Tibial artery (tissue), 4 donors: ENCODE measurements at regions not wholly inside any gene's neighbourhood (a gene's known extent, or its start where the extent isn't known, plus 50 kb on each side); places are given as distances from the start of the nearest gene placed in this dataset.

Source experiments
- DNase-seq, 2 donors: peaks; one replicate each; pipeline ENCODE4 v3.0.0-alpha.2; 2019
- H3K27ac ChIP-seq, 2 donors: fragments of 200-600 bp; sonication (generic) in 1 of 2; 1 replicate in 1 of 2; 2 replicates in 1 of 2; pipeline ENCODE4 v1.5.1; 2018 to 2019; ENCODE audit warnings: mild to moderate bottlenecking in 1 of 2
- H3K27me3 ChIP-seq, 2 donors: fragments of 200-600 bp; sonication (generic) in 1 of 2; one replicate each; pipeline versions ENCODE4 v1.5.1 to v1.6.0; 2016 to 2019
- H3K36me3 ChIP-seq, 3 donors: fragments of 200-600 bp; sonication (generic) in 2 of 3; one replicate each; pipeline ENCODE4 v1.5.1; 2016 to 2019; ENCODE audit warnings: mild to moderate bottlenecking in 2 of 3
- H3K4me1 ChIP-seq, 4 donors: fragments of 200-600 bp; sonication (generic) in 2 of 4; 1 replicate in 3 of 4; 2 replicates in 1 of 4; pipeline ENCODE4 v1.5.1; 2016 to 2019
- H3K4me3 ChIP-seq, 2 donors: fragments of 200-600 bp; sonication (generic) in 1 of 2; 1 replicate in 1 of 2; 2 replicates in 1 of 2; pipeline ENCODE4 v1.5.1; 2018 to 2019; ENCODE audit warnings: mild to moderate bottlenecking in 2 of 2
- H3K9me3 ChIP-seq, 3 donors: fragments of 200-600 bp; sonication (generic) in 1 of 3; one replicate each; pipeline ENCODE4 v1.5.1; 2016 to 2019
- intact Hi-C: fragments of 100-400 bp; cut with DNase I; formaldehyde crosslinking; loops from one replicate; pipeline ENCODE4 v1.15.0; 2023; ENCODE audit warnings: low total_unique reads
- TF ChIP-seq, protein P1 (sequence below), 2 experiments: fragments of 200-600 bp in 1 of 2; fragments of 450-650 bp in 1 of 2; IDR thresholded peaks; one replicate each; pipeline ENCODE4 v1.5.1; 2017 to 2019; ENCODE audit warnings: antibody characterized with exemption in 2 of 2, mild to moderate bottlenecking in 1 of 2, moderate library complexity in 1 of 2

DNA sequence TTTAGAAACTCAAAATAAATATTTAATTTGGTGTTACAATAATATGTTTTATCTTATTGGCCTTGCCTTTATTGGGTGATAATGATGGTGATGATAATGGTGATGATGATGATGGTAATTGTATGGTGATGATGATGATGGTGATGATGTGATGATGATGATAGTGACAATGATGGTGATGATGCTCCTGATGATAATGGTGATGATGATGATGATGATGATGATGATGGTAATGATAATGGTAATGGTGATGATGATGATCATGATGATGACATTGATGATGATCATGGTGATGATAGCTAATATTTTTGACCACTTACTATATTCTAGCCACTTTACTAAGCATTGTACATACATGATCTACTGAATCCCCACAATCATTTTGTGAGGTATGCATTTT, 1548.6 kb upstream of the TMEM132C start:
- DNase-seq, result no peak
- no peaks in the 10 kb centered on the region for H3K4me1 ChIP-seq
- no peak overlapping the region for H3K4me3 ChIP-seq
- TF ChIP-seq, protein P1, sequence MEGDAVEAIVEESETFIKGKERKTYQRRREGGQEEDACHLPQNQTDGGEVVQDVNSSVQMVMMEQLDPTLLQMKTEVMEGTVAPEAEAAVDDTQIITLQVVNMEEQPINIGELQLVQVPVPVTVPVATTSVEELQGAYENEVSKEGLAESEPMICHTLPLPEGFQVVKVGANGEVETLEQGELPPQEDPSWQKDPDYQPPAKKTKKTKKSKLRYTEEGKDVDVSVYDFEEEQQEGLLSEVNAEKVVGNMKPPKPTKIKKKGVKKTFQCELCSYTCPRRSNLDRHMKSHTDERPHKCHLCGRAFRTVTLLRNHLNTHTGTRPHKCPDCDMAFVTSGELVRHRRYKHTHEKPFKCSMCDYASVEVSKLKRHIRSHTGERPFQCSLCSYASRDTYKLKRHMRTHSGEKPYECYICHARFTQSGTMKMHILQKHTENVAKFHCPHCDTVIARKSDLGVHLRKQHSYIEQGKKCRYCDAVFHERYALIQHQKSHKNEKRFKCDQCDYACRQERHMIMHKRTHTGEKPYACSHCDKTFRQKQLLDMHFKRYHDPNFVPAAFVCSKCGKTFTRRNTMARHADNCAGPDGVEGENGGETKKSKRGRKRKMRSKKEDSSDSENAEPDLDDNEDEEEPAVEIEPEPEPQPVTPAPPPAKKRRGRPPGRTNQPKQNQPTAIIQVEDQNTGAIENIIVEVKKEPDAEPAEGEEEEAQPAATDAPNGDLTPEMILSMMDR (IDR thresholded peaks at IDR 0.05), result no peak
- H3K36me3 ChIP-seq, result no peaks in the 10 kb centered on the region
- no peak overlapping the region for H3K27ac ChIP-seq
- H3K27me3 ChIP-seq, result no peaks in the 10 kb centered on the region
- intact Hi-C loops, result no loop called here
- no peaks in the 10 kb centered on the region for H3K9me3 ChIP-seq

DNA sequence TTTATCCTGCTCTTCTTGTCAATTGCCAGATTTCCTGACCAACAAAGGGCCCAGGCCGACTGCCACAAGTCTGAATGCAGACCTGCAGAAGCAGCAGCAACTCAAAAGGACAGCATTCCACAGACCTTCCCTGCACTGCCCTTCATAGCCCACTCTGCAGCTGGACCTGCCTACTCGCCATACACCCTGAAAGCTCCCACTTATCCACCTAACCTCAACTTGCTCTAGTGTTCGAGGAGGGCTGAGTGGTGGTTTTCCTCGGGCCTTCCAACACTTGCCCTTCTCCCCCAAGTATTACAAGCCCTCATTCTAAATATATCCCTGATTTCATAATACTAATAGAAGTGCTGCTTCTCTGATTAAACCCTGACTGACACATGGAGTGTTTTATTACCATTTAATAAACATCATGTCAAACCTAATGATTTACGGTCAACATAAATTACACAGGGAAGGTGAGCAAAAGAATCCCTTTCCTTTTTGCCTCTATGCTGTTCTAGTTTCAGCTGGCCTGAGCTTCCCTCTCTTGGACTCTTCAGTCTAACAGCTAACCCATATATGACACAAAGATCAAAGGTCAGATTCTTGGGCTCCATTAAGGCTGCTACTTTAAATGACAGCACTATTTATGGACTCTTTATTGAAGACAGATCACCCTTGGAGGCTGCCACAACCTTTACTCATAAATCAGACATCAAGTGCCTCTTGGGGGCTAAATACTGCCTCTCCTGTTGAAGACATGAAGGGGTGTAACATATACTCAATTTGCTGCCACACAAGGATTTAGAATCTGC, 1546.9 kb upstream of the TMEM132C start:
- Histone ChIP-seq H3K27me3 (peaks cover 0 to 3% of the 10 kb centered on the region in 2 donors), H3K4me1 (no peaks in the 10 kb centered on the region), H3K36me3 (no peaks in the 10 kb centered on the region), H3K27ac (no peak overlapping the region), H3K4me3 (no peak overlapping the region), H3K9me3 (no peaks in the 10 kb centered on the region)
- TF ChIP-seq, protein P1 (IDR thresholded peaks at IDR 0.05), result no peak
- intact Hi-C loops, result no loop called here
- DNase-seq, result no peak

DNA sequence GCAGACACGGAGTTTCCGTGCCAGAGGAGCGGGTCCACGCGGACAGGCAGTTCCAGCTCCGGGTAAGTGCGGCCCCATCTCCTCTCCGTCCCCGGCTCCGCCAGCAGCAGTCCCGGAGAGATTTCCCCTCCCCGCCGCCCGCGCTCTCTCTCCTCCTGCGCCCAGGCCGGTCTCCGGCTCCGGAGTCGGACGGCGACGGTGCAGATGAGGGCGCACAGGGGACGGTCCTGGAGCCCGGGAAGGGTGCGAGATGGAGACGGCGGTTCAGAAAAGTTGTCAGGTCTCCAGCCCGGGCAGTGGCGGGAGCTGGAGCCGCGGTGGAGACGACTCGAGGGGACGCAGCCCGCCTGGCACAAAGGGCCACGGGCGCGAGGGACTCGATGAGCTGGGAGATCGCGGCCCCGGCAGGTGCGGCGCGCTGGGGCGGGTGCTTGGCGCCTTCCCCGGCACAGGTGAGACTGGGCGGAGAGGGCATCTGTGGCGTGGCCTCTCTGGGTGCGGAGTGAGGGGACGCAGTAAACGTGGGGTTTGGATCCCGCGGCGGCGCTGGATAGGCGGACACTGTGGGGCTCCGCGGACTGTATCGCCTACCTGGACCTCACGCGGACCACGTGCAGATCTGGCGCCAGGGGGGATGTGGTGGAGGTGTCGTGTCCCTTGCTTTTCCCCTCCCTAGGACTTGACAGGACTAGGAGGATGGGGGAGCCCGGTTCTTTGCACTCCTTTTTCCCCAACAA, 1540.3 kb upstream of the TMEM132C start:
- no peak for DNase-seq
- H3K4me3 ChIP-seq, result no peak overlapping the region
- TF ChIP-seq, protein P1 (IDR thresholded peaks at IDR 0.05), result no peak
- H3K9me3 ChIP-seq, result no peaks in the 10 kb centered on the region
- intact Hi-C loops, result no loop called here
- peaks cover 0 to 28% of the 10 kb centered on the region in 2 donors for H3K27me3 ChIP-seq
- no peaks in the 10 kb centered on the region for H3K4me1 ChIP-seq
- H3K27ac ChIP-seq, result no peak overlapping the region
- H3K36me3 ChIP-seq, result no peaks in the 10 kb centered on the region

DNA sequence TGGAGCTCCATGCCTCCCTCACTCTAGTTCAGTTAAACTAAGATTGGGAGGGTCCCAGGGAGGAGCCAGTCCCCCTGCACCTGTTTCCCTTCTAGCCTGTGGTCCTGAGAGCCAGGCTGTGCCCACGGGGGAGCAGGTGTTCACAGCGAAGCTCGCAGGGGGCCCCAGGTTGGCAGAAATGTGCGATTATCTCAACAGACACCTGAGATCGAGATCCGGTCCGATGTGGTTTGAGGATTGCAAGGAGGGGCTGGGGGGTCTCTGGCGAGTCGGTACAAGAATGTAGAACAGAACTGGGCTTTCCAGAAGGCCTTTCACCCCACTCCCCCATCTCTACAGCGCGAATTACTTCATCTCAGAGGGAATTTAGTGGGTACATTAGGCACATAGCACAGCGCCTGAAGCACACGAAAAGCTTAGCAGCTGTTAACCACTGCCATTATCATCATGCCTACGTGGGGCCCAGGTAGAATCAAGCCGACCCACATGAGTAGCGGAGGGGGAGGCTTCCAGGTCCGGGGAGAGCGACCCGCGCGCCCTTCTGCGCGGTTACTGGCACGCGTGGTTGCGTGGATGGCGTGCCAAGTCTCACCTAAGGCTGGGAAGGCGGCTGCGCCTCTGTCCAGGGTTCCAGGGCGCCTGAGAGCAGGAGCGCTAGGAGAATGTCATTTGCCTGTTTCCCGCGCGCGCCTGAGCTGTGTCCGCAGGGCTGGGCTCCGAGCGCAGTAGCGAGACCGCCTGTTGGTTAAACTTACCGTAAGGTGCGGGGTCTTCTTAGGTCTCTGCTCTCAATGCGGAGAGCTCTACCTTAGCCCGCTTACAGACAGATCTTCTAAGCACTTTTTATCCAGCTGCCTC, 1539.5 kb upstream of the TMEM132C start:
- H3K36me3 ChIP-seq, result no peaks in the 10 kb centered on the region
- H3K27ac ChIP-seq, result no peak overlapping the region
- no peaks in the 10 kb centered on the region for H3K9me3 ChIP-seq
- no peaks in the 10 kb centered on the region for H3K4me1 ChIP-seq
- H3K4me3 ChIP-seq, result no peak overlapping the region
- intact Hi-C loops, result no loop called here
- no peak for DNase-seq
- TF ChIP-seq, protein P1 (IDR thresholded peaks at IDR 0.05), result no peak
- peaks cover 0 to 28% of the 10 kb centered on the region in 2 donors for H3K27me3 ChIP-seq

DNA sequence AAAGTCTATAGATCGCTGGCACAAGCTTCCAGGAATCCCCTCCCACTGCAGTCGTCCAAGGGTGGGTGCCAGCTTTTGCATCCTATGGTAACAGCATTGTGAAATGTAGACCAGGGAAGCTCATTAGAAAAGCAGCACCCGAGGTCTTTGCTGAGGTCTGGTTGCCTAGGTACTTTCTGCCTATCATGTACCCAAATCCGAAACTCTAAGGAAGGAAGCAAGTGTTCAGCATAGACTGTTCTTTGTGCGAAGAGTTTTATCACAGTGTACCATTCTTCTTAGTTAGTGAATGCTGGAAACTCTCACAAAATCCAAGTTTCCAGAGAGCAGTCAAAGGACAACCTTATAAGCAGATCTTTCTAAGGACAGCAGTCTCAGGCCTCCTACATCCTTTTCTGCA, 1532.7 kb upstream of the TMEM132C start:
- H3K4me1 ChIP-seq, result no peaks in the 10 kb centered on the region
- H3K4me3 ChIP-seq, result no peak overlapping the region
- H3K27me3 ChIP-seq, result no peaks in the 10 kb centered on the region
- TF ChIP-seq, protein P1 (IDR thresholded peaks at IDR 0.05), result no peak
- H3K9me3 ChIP-seq, result no peaks in the 10 kb centered on the region
- no peaks in the 10 kb centered on the region for H3K36me3 ChIP-seq
- no peak for DNase-seq
- no peak overlapping the region for H3K27ac ChIP-seq
- intact Hi-C loops, result no loop called here
